ENCODE measurements at regions not wholly inside any gene's neighbourhood (a gene's known extent, or its start where the extent isn't known, plus 50 kb on each side); places are given as distances from the start of the nearest gene placed in this dataset.

DNA sequence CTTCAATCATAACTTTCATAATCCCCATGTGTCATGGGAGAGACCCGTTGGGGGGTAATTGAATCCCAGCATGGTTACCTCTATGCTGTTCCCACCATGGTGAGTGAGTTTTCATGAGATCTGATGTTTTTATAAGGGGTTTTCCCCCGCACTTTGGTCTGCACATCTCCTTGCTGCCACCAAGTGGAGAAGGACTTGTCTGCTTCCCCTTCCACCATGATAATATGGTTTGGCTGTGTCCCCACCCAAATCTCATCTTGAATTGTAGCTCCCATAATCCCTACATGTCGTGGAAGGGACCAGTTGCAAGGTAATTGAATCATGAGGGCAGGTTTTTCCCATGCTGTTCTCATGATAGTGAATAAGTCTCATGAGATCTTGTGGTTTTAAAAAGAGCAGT, 524.9 kb downstream of the SLITRK5 start:
- TF ChIP-seq CTCF (IDR thresholded peaks at IDR 0.05 in 2 of 3, conservative IDR thresholded peaks at IDR 0.05 in 1 of 3; ENCODE audit: borderline replicate concordance in 1 of 3, insufficient read depth in 1 of 3, low read depth in 2 of 3, low read length in 2 of 3) (no peak), POLR2A (IDR thresholded peaks at IDR 0.05; ENCODE audit: borderline replicate concordance, extremely low read depth, insufficient read depth, insufficient read length) (no peak), EGR1 (IDR thresholded peaks at IDR 0.05; ENCODE audit: low read depth) (no peak), EZH2 (IDR thresholded peaks at IDR 0.05) (no peak)

All from HCT116 (cell line).